NT2/D1 (cell line): ENCODE measurements at regions not wholly inside any gene's neighbourhood (a gene's known extent, or its start where the extent isn't known, plus 50 kb on each side); places are given as distances from the start of the nearest gene placed in this dataset.

Experiments used
- DNase-seq: peaks from one replicate; pipeline ENCODE4 v3.0.0-alpha.2; 2011; ENCODE audit warnings: low read depth, low spot score
- H3K27me3 ChIP-seq: 2 replicates; pipeline ENCODE4 v1.6.0; 2011; ENCODE audit warnings: mild to moderate bottlenecking; ENCODE audit not compliant: insufficient read length, insufficient read depth
- H3K36me3 ChIP-seq: 2 replicates; pipeline ENCODE4 v1.6.1; 2011; ENCODE audit warnings: mild to moderate bottlenecking, low read length, mixed read lengths; ENCODE audit not compliant: insufficient read depth, insufficient read length
- H3K4me1 ChIP-seq: 2 replicates; pipeline ENCODE4 v1.5.1; 2011; ENCODE audit not compliant: insufficient read depth, insufficient read length
- H3K4me3 ChIP-seq: 2 replicates; pipeline ENCODE4 v1.5.1; 2011; ENCODE audit warnings: low read depth; ENCODE audit not compliant: insufficient read length
- H3K9ac ChIP-seq: 2 replicates; pipeline ENCODE4 v1.6.0; 2011; ENCODE audit warnings: low read depth; ENCODE audit not compliant: insufficient read length
- H3K9me3 ChIP-seq: 2 replicates; pipeline ENCODE4 v1.5.1; 2011; ENCODE audit warnings: mild to moderate bottlenecking, low read length; ENCODE audit not compliant: insufficient read depth
- SUZ12 ChIP-seq: IDR thresholded peaks from 2 replicates; pipeline ENCODE4 v1.6.1; 2011; ENCODE audit not compliant: insufficient read length, insufficient read depth; ENCODE audit errors: extremely low read depth
- YY1 ChIP-seq: IDR thresholded peaks from 2 replicates; pipeline ENCODE4 v1.6.1; 2011; ENCODE audit not compliant: insufficient read length, insufficient read depth
- ZNF274 ChIP-seq: IDR thresholded peaks from 2 replicates; pipeline ENCODE4 v1.6.1; 2011; ENCODE audit warnings: mild to moderate bottlenecking, low read depth, low read length

DNA sequence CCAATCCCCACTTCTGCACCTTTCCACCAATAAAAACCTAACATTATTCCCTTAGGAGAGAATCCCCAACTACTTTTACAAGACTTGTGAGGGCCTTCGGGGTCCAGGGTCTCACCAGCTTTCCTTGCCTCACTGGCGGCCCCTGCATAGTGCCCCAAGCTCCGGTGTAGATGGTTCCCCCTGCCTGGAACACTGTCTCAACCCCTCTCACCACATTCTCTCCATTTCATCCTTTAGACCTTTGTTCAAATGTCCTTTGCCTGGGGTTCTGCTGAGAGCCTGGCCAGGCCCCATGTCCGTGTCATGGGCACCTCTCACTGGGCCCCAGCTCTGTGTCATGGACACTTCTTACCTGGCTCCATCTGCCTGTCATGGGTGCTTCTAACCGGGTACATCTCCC, 64.5 kb upstream of the SORCS3 start:
- H3K4me3 ChIP-seq, result no peak overlapping the region
- no peak overlapping the region for H3K9ac ChIP-seq
- no peak for DNase-seq
- no peak for TF ChIP-seq YY1
- TF ChIP-seq ZNF274, result no peak
- TF ChIP-seq SUZ12, result no peak
- no peaks in the 10 kb centered on the region for H3K36me3 ChIP-seq
- H3K4me1 ChIP-seq, result no peaks in the 10 kb centered on the region
- H3K27me3 ChIP-seq, result peaks cover 3% of the 10 kb centered on the region
- peaks cover under 1% of the 10 kb centered on the region; the same call in 1 of the 2 replicates for H3K9me3 ChIP-seq

GRCh38 chr10:104577163-104577562, 63.9 kb upstream of the SORCS3 start:
- H3K9ac ChIP-seq, result no peak overlapping the region
- H3K4me1 ChIP-seq, result no peaks in the 10 kb centered on the region
- DNase-seq, result no peak
- no peak for TF ChIP-seq ZNF274
- TF ChIP-seq SUZ12, result no peak
- no peak for TF ChIP-seq YY1
- no peak overlapping the region for H3K4me3 ChIP-seq
- no peaks in the 10 kb centered on the region for H3K9me3 ChIP-seq
- H3K36me3 ChIP-seq, result no peaks in the 10 kb centered on the region
- H3K27me3 ChIP-seq, result peaks cover 3% of the 10 kb centered on the region

GRCh38 chr10:104577861-104578521, 63.1 kb upstream of the SORCS3 start:
- H3K4me1 ChIP-seq, result no peaks in the 10 kb centered on the region
- H3K9me3 ChIP-seq, result no peaks in the 10 kb centered on the region
- no peak overlapping the region for H3K4me3 ChIP-seq
- H3K27me3 ChIP-seq, result peaks cover 3% of the 10 kb centered on the region
- H3K9ac ChIP-seq, result no peak overlapping the region
- TF ChIP-seq YY1 (no peak), ZNF274 (no peak), SUZ12 (no peak)
- no peaks in the 10 kb centered on the region for H3K36me3 ChIP-seq
- no peak for DNase-seq

GRCh38 chr10:104578671-104579070, 62.4 kb upstream of the SORCS3 start:
- Histone ChIP-seq H3K4me3 (no peak overlapping the region), H3K9ac (no peak overlapping the region), H3K9me3 (no peaks in the 10 kb centered on the region), H3K36me3 (no peaks in the 10 kb centered on the region), H3K27me3 (peaks cover 3% of the 10 kb centered on the region), H3K4me1 (no peaks in the 10 kb centered on the region)
- TF ChIP-seq ZNF274, result no peak
- TF ChIP-seq SUZ12, result no peak
- TF ChIP-seq YY1, result no peak
- DNase-seq, result no peak

- no peak for TF ChIP-seq YY1
- TF ChIP-seq SUZ12, result no peak
- no peak for TF ChIP-seq ZNF274
These were observed 62.0 kb upstream of the SORCS3 start for GRCh38 chr10:104579136-104579535.

DNA sequence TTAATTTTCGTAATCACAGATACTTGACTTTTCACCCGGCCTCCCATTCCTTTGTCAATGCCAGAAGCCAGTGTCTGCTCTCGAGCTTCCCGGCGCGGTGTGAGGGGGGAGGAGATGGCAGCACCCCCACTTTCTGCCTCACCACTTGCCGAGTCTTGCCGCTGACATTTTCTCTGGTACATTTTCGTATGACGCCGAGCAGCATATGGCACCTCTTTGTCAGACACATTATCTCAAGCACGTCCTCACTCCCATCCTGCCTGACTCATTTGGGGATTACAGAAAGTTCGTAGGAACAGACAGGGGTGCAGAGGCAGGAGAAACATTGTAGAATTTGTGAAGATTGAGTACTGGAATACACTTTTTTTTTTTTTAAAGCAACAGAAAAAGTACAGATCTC, 60.8 kb upstream of the SORCS3 start:
- Histone ChIP-seq H3K9ac (no peak overlapping the region), H3K4me3 (no peak overlapping the region), H3K4me1 (no peaks in the 10 kb centered on the region), H3K9me3 (no peaks in the 10 kb centered on the region), H3K36me3 (no peaks in the 10 kb centered on the region), H3K27me3 (peaks cover 3% of the 10 kb centered on the region)
- TF ChIP-seq YY1, result no peak
- no peak for TF ChIP-seq SUZ12
- TF ChIP-seq ZNF274, result no peak
- no peak for DNase-seq

More at GRCh38 chr10:104579136-104579535, 62.0 kb upstream of the SORCS3 start:
- no peak for DNase-seq
- Histone ChIP-seq H3K4me1 (no peaks in the 10 kb centered on the region), H3K9ac (no peak overlapping the region), H3K9me3 (no peaks in the 10 kb centered on the region), H3K4me3 (no peak overlapping the region), H3K36me3 (no peaks in the 10 kb centered on the region), H3K27me3 (peaks cover 3% of the 10 kb centered on the region)

DNA sequence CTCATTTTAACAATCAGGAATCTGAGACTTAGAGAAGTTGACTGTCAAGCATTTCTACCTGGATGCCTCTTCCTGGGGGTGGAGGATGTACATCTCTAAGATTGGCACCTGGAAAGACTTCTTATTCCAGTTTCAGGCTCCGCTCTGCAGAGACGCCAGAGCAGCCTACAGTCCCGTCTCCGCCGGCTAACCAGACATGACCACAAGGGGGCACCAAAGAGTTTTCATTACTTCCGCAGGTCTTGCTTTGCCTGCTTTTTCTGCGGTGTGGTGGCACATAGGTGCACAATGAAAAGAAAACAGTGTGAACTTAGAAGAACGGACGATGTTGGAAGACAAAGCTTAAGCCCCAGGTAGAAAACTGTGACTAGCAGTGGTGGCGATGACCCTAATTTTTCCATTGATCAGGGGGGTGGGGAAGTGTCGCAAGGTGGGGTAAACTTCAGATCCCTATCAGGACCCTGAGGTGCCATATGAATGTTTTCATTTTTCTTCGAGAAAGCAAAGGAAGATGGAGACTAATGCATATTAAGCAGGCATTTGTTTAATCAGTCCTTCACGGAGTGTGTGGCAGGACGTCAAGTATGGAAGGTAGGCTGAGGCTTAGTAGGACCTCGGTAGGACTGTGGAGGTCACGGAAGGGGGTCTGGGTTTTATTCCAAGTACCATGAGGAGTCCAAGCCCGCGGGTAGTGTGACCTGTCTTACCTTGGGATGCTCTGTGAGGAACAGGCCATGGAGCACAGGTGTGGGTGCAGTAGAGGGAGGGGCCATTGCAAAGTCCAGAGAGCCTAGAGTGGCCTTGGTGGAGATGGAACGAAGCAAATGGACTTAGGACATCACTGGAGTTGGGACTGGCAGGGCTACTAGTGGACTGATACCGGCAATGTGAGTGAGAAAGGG, 60.1 kb upstream of the SORCS3 start:
- Histone ChIP-seq H3K9me3 (no peaks in the 10 kb centered on the region), H3K27me3 (peaks cover 3% of the 10 kb centered on the region), H3K9ac (no peak overlapping the region), H3K4me3 (no peak overlapping the region), H3K36me3 (no peaks in the 10 kb centered on the region), H3K4me1 (no peaks in the 10 kb centered on the region)
- TF ChIP-seq YY1 (no peak), ZNF274 (no peak)
- DNase-seq, result peak; percentile 40
